K562 (cell line): ENCODE measurements at regions not wholly inside any gene's neighbourhood (a gene's known extent, or its start where the extent isn't known, plus 50 kb on each side); places are given as distances from the start of the nearest gene placed in this dataset.

Source experiments
- ATAC-seq: fragments of 200-7000 bp; cut with Tn5 transposase; 3 replicates; pipeline ENCODE4 v1.9.1; 2020; ENCODE audit warnings: moderate library complexity
- BruUV-seq: library from RNA; stranded (reverse); fragments of 400-500 nt; replicated peaks from 2 replicates; lab custom pipeline; 2021; lab: Mats Ljungman, UMichigan
- CTCF ChIA-PET: fragments of 300-600 bp; formaldehyde crosslinking; extraction: SDS; loops from one replicate; lab custom pipeline; 2021; ENCODE audit warnings: low intra/inter-chr PET ratio; lab: Yijun Ruan, JAX
- POLR2A ChIA-PET: fragments of 300-600, 350-650 bp; sonication (Branson Sonifier 250); formaldehyde crosslinking; extraction: SDS; loops from one replicate; lab custom pipeline; 2021; ENCODE audit warnings: antibody characterized with exemption, inconsistent platforms; lab: Yijun Ruan, JAX
- DNase-seq, 4 experiments: peaks; one replicate each; pipeline versions ENCODE4 v3.0.0 to v3.0.0-alpha.2; 2011 to 2018; ENCODE audit warnings: low spot score in 3 of 4, mixed read lengths in 3 of 4; ENCODE audit errors: extremely low read depth in 1 of 4
- FAIRE-seq: peaks from 2 replicates; lab custom pipeline; 2011; peaks lifted over from hg19 to GRCh38; lab: Jason Lieb, UNC
- H2AFZ ChIP-seq: 2 replicates; pipeline ENCODE4 v1.6.0; 2011; ENCODE audit warnings: low read depth, low read length, control low read depth, inconsistent platforms
- H3K27ac ChIP-seq: fragments of 200-600 bp; 3 replicates; pipeline ENCODE4 v1.8.0; 2011; ENCODE audit warnings: low read depth, mild to moderate bottlenecking, control low read depth, inconsistent platforms, low read length, moderate library complexity, mixed read lengths; ENCODE audit errors: extremely low read depth
- H3K27me3 ChIP-seq, 2 experiments: fragments of 300-600 bp in 1 of 2; 2 replicates in 1 of 2; 3 replicates in 1 of 2; pipeline versions ENCODE4 v1.6.0 to v1.8.0; 2011; ENCODE audit warnings: inconsistent platforms in 2 of 2, low read length in 2 of 2, mild to moderate bottlenecking in 1 of 2, mixed read lengths in 1 of 2, moderate library complexity in 1 of 2; ENCODE audit not compliant: control insufficient read depth in 2 of 2, insufficient read depth in 2 of 2
- H3K36me3 ChIP-seq: fragments of 300-600 bp; 3 replicates; pipeline ENCODE4 v1.8.0; 2011; ENCODE audit warnings: mild to moderate bottlenecking, low read length, inconsistent platforms; ENCODE audit not compliant: control insufficient read depth, insufficient read depth
- H3K4me1 ChIP-seq, 2 experiments: fragments of 200-600 bp in 1 of 2; replicated peaks in 1 of 2; 2 replicates in 1 of 2; 3 replicates in 1 of 2; pipeline versions ENCODE4 v1.5.1 to v1.8.0; 2011; ENCODE audit warnings: inconsistent platforms in 2 of 2, low read length in 2 of 2, mild to moderate bottlenecking in 1 of 2, mixed read lengths in 1 of 2, moderate library complexity in 1 of 2; ENCODE audit not compliant: control insufficient read depth in 2 of 2, insufficient read depth in 2 of 2
- H3K4me2 ChIP-seq: 2 replicates; pipeline ENCODE4 v1.6.1; 2011; ENCODE audit warnings: low read length, control low read depth, inconsistent platforms, mixed read lengths; ENCODE audit not compliant: insufficient read depth
- H3K4me3 ChIP-seq: fragments of 200-600 bp; sonication (generic), shearing (Covaris generic); 2 replicates; pipeline ENCODE4 v1.5.1; 2016; ENCODE audit warnings: control low read depth, inconsistent platforms
- H3K79me2 ChIP-seq: fragments of 200-600 bp; 3 replicates; pipeline ENCODE4 v1.8.0; 2011; ENCODE audit warnings: low read length, inconsistent platforms; ENCODE audit not compliant: control insufficient read depth, insufficient read depth
- H3K9ac ChIP-seq, 2 experiments: 2 replicates each; pipeline versions ENCODE4 v1.6.0 to v1.6.1; 2011; ENCODE audit warnings: low read depth in 2 of 2, low read length in 2 of 2, control low read depth in 1 of 2, inconsistent platforms in 1 of 2, mild to moderate bottlenecking in 1 of 2, mixed read lengths in 1 of 2; ENCODE audit not compliant: insufficient read depth in 1 of 2
- H3K9me1 ChIP-seq: one replicate; pipeline ENCODE4 v1.6.0; 2011; ENCODE audit warnings: inconsistent platforms, mild to moderate bottlenecking, low read length, moderate library complexity; ENCODE audit not compliant: control insufficient read depth, insufficient read depth
- H3K9me3 ChIP-seq: replicated peaks from 2 replicates; pipeline ENCODE4 v1.5.1; 2011; ENCODE audit warnings: low read depth, low read length, inconsistent platforms; ENCODE audit not compliant: control insufficient read depth, insufficient read depth
- H4K20me1 ChIP-seq: replicated peaks from 2 replicates; pipeline ENCODE4 v1.6.1; 2011; ENCODE audit warnings: low read length, inconsistent platforms, mixed read lengths; ENCODE audit not compliant: control insufficient read depth, insufficient read depth
- C11orf30 ChIP-seq: fragments of 450-650 bp; IDR thresholded peaks from 2 replicates; pipeline ENCODE4 v1.6.1; 2016; ENCODE audit warnings: low read depth, mild to moderate bottlenecking
- CC2D1A ChIP-seq: fragments of 450-650 bp; IDR thresholded peaks from 2 replicates; pipeline ENCODE4 v1.6.1; 2017; ENCODE audit warnings: mild to moderate bottlenecking
- KDM5B ChIP-seq: fragments of 200-600 bp; sonication (generic); IDR thresholded peaks from 2 replicates; pipeline ENCODE4 v1.6.1; 2012; ENCODE audit warnings: low read depth, mild to moderate bottlenecking, moderate library complexity, low read length, control low read depth, inconsistent platforms; ENCODE audit not compliant: insufficient replicate concordance
- SLC30A9 ChIP-seq: fragments of 250-450 bp; sonication (Bioruptor Pico); IDR thresholded peaks from 2 replicates; pipeline ENCODE4 v1.8.0; 2022; ENCODE audit warnings: mild to moderate bottlenecking, moderate library complexity
- U2AF1 ChIP-seq: fragments of 200-400 bp; formaldehyde crosslinking; optimal IDR thresholded peaks from 2 replicates; pipeline ENCODE3; 2017; ENCODE audit warnings: mild to moderate bottlenecking, low read depth, low read length, moderate library complexity
- ZFP1 ChIP-seq: fragments of 450-650 bp; formaldehyde crosslinking; IDR thresholded peaks from 2 replicates; pipeline ENCODE4 v1.4.0; 2020; ENCODE audit warnings: mild to moderate bottlenecking, mixed read lengths
- ZNF184 ChIP-seq: sonication (generic); formaldehyde crosslinking; IDR thresholded peaks from 2 replicates; pipeline ENCODE4 v1.5.0; 2020; ENCODE audit warnings: missing genetic modification reagents
- in situ Hi-C: fragments of 300-500 bp; cut with MboI; formaldehyde crosslinking; loops from 4 replicates; pipeline ENCODE4 v1.15.0; 2018; ENCODE audit warnings: inconsistent platforms, mixed read lengths
- intact Hi-C: fragments of 100-400 bp; cut with micrococcal nuclease; formaldehyde crosslinking; loops from 2 replicates; pipeline ENCODE4 v1.14.2; 2022
- TF ChIP-seq, protein P1 (sequence below): fragments of 250-450 bp; sonication (Bioruptor Pico); IDR thresholded peaks from 2 replicates; pipeline ENCODE4 v1.8.0; 2021; ENCODE audit warnings: borderline replicate concordance, mild to moderate bottlenecking, moderate library complexity; ENCODE audit not compliant: poor library complexity, severe bottlenecking
- TF ChIP-seq, protein P2 (sequence below): fragments of 450-650 bp; formaldehyde crosslinking; IDR thresholded peaks from 2 replicates; pipeline ENCODE4 v1.4.0; 2020; ENCODE audit warnings: mild to moderate bottlenecking, moderate library complexity
- TF ChIP-seq, protein P3 (sequence below): fragments of 250-450 bp; sonication (Bioruptor Pico); IDR thresholded peaks from 2 replicates; pipeline ENCODE4 v1.8.0; 2022; ENCODE audit warnings: moderate library complexity, mild to moderate bottlenecking, inconsistent platforms
- TF ChIP-seq, protein P4 (sequence below): fragments of 250-450 bp; sonication (Bioruptor Pico); IDR thresholded peaks from 2 replicates; pipeline ENCODE4 v1.9.0; 2021; ENCODE audit warnings: mild to moderate bottlenecking, inconsistent platforms

DNA sequence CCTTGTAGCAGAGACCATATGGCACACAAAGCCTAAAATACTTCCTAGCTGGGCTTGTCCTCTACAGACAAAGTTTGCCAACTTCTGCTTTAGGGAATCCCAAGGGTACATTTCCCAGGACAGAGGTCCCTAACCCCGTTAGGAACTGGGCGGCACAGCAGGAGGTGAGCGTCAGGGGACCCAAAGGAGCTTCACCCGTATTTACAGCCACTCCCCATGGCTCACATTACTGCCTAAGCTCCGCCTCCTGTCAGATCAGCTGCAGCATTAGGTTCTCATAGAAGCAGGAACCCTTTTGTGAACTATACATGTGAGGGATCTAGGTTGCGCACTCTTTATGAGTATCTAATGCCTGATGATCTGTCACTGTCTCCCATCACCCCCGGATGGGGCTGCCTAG lies 88.5 kb upstream of the TRPM3 start (continued):
- TF ChIP-seq, protein P1, sequence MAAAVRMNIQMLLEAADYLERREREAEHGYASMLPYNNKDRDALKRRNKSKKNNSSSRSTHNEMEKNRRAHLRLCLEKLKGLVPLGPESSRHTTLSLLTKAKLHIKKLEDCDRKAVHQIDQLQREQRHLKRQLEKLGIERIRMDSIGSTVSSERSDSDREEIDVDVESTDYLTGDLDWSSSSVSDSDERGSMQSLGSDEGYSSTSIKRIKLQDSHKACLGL (CRISPR knock-in tag), result no peak
- TF ChIP-seq KDM5B (no peak), CC2D1A (no peak)
- TF ChIP-seq, protein P2, sequence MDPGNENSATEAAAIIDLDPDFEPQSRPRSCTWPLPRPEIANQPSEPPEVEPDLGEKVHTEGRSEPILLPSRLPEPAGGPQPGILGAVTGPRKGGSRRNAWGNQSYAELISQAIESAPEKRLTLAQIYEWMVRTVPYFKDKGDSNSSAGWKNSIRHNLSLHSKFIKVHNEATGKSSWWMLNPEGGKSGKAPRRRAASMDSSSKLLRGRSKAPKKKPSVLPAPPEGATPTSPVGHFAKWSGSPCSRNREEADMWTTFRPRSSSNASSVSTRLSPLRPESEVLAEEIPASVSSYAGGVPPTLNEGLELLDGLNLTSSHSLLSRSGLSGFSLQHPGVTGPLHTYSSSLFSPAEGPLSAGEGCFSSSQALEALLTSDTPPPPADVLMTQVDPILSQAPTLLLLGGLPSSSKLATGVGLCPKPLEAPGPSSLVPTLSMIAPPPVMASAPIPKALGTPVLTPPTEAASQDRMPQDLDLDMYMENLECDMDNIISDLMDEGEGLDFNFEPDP (CRISPR knock-in tag), result no peak

DNA sequence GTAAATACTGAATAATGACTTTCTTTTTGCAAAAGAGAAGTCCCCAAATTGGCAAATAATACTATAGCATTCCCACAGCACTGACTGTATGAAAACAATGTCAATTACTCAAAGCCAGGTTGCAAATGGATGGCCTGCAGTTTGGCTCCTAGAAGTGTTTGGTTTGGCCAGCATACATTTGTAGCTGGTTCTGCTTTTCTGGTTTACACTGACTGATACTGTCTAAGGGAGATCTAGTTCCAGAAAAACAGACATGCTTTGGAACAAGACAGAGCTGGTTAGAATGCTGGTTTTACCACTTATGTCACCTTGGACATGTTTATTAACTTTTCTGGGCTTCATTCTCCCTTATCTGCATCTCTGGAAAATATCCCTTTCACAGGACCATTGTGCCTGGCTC lies 81.5 kb upstream of the TRPM3 start:
- Histone ChIP-seq H3K4me3 (no peak overlapping the region), H3K79me2 (no peaks in the 10 kb centered on the region), H3K27ac (no peak overlapping the region), H3K36me3 (no peaks in the 10 kb centered on the region)
- no peak for DNase-seq
- CTCF ChIA-PET, result no interaction called here
- TF ChIP-seq ZNF184 (CRISPR knock-in tag) (no peak), SLC30A9 (CRISPR knock-in tag) (no peak), C11orf30 (no peak), ZFP1 (CRISPR knock-in tag) (no peak), U2AF1 (no peak)
- TF ChIP-seq, protein P3, sequence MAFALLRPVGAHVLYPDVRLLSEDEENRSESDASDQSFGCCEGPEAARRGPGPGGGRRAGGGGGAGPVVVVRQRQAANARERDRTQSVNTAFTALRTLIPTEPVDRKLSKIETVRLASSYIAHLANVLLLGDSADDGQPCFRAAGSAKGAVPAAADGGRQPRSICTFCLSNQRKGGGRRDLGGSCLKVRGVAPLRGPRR (CRISPR knock-in tag), result no peak
- TF ChIP-seq, protein P4, sequence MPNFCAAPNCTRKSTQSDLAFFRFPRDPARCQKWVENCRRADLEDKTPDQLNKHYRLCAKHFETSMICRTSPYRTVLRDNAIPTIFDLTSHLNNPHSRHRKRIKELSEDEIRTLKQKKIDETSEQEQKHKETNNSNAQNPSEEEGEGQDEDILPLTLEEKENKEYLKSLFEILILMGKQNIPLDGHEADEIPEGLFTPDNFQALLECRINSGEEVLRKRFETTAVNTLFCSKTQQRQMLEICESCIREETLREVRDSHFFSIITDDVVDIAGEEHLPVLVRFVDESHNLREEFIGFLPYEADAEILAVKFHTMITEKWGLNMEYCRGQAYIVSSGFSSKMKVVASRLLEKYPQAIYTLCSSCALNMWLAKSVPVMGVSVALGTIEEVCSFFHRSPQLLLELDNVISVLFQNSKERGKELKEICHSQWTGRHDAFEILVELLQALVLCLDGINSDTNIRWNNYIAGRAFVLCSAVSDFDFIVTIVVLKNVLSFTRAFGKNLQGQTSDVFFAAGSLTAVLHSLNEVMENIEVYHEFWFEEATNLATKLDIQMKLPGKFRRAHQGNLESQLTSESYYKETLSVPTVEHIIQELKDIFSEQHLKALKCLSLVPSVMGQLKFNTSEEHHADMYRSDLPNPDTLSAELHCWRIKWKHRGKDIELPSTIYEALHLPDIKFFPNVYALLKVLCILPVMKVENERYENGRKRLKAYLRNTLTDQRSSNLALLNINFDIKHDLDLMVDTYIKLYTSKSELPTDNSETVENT (CRISPR knock-in tag), result no peak
- TF ChIP-seq, all 486 proteins: peak for 0
- no peak for FAIRE-seq
- no TSS peak for BruUV-seq
- POLR2A ChIA-PET, result no interaction called here
- in situ Hi-C loops, result no loop called here
- no peak for ATAC-seq
- Histone ChIP-seq H3K9me1 (no peaks in the 10 kb centered on the region), H4K20me1 (no peaks in the 10 kb centered on the region), H2AFZ (no peak overlapping the region), H3K4me1 (no peaks in the 10 kb centered on the region), H3K27me3 (no peaks in the 10 kb centered on the region), H3K9me3 (no peaks in the 10 kb centered on the region), H3K9ac (no peak overlapping the region), H3K4me2 (no peak overlapping the region)
- intact Hi-C loops, result no loop called here
